GM12864 (cell line): ENCODE measurements at regions not wholly inside any gene's neighbourhood (a gene's known extent, or its start where the extent isn't known, plus 50 kb on each side); places are given as distances from the start of the nearest gene placed in this dataset.

Source experiments
- DNase-seq: peaks from one replicate; pipeline ENCODE4 v3.0.0-alpha.2; 2011; ENCODE audit warnings: low read depth
- H3K4me3 ChIP-seq: 2 replicates; pipeline ENCODE4 v1.5.1; 2011; ENCODE audit warnings: mild to moderate bottlenecking, low read depth, low read length, control low read depth
- TF ChIP-seq, protein P1 (sequence below): IDR thresholded peaks from 2 replicates; pipeline ENCODE4 v1.5.1; 2011; ENCODE audit warnings: low read depth, mild to moderate bottlenecking, moderate library complexity, low read length, control low read depth, inconsistent platforms; ENCODE audit errors: missing control alignments

DNA sequence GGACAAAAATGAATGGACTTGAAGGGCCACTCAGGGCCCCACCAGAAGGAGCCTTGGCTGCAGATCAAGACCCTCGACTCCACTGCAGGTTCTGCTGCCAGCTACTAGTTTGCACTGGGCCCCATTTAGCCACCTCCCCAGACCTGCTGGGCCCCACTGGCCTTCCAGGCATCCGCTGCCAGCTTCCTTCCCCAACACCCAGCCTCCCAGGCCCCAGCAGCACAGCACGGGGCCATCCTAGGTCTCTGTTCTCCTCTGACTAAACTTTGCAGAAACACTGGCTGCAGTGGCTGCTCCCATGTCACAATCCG, 277.4 kb upstream of the KLF14 start:
- TF ChIP-seq, protein P1, sequence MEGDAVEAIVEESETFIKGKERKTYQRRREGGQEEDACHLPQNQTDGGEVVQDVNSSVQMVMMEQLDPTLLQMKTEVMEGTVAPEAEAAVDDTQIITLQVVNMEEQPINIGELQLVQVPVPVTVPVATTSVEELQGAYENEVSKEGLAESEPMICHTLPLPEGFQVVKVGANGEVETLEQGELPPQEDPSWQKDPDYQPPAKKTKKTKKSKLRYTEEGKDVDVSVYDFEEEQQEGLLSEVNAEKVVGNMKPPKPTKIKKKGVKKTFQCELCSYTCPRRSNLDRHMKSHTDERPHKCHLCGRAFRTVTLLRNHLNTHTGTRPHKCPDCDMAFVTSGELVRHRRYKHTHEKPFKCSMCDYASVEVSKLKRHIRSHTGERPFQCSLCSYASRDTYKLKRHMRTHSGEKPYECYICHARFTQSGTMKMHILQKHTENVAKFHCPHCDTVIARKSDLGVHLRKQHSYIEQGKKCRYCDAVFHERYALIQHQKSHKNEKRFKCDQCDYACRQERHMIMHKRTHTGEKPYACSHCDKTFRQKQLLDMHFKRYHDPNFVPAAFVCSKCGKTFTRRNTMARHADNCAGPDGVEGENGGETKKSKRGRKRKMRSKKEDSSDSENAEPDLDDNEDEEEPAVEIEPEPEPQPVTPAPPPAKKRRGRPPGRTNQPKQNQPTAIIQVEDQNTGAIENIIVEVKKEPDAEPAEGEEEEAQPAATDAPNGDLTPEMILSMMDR: no peak
- DNase-seq: no peak
- peak overlapping the region; percentile 15; the same call in 1 of the 2 replicates for H3K4me3 ChIP-seq

GRCh38 chr7:131011976-131012375, 278.0 kb upstream of the KLF14 start:
- DNase-seq: no peak
- no peak overlapping the region for H3K4me3 ChIP-seq
- TF ChIP-seq, protein P1: no peak

- TF ChIP-seq, protein P1: no peak
- DNase-seq: no peak
- no peak overlapping the region for H3K4me3 ChIP-seq
Observed at GRCh38 chr7:131012477-131013031, 278.5 kb upstream of the KLF14 start.

DNA sequence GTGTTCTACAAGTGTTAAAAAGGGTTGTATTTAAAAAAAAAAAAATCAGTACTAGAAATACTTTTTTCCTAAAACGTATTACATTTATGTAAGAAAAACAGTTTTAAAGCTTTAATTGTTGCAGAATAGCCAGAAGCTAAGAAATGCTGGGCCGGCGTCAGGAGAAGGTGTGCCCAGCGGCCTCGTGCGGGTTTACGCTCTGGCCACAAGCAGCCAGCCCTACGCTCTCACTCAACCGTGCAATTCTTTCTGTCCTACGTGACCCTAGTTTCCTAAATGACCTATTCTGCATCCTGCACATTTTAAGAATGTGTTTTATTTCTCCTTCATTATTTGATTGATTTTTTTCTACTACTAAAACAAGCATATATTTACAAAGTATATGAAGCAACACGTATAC, 279.7 kb upstream of the KLF14 start:
- H3K4me3 ChIP-seq: no peak overlapping the region
- DNase-seq: no peak
- TF ChIP-seq, protein P1: no peak

- no peak for DNase-seq
- TF ChIP-seq, protein P1: no peak
- no peak overlapping the region for H3K4me3 ChIP-seq
Observed at GRCh38 chr7:131014906-131015656, 281.1 kb upstream of the KLF14 start.

DNA sequence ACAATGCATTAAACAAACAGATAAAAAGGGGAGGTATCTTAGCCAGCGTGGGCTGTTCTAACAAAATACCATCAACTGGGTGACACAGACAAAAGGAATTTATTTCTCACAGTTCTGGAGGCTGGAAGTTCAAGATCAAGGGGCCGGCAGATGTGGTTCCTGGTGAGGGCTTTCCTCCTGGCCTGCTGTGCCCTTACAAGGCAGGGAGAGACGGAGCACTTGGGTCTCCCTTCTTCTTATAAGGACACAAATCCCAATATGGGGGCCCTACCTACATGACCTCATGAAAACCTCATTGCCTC, 281.6 kb upstream of the KLF14 start:
- no peak overlapping the region for H3K4me3 ChIP-seq
- TF ChIP-seq, protein P1: no peak
- no peak for DNase-seq

DNA sequence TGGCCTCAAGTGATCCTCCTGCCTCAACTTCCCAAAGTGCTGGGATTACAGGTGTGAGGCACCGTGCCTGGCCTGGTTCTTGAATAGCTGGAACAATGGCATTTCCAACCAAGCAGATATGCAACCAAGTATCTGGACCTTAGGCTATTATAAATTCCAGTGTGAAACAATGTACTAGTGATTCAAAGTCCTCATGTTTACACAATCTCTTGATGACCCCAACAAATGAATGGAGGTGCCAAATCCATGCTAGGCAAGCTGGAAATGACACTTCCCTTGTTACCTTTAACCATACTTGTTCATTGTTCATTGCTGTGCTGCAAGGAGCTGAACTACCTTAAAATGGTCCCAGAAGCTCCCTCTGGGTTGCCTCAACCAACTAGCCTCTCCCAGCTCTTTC, 282.2 kb upstream of the KLF14 start:
- no peak for DNase-seq
- TF ChIP-seq, protein P1: no peak
- H3K4me3 ChIP-seq: no peak overlapping the region
